ENCODE measurements at regions not wholly inside any gene's neighbourhood (a gene's known extent, or its start where the extent isn't known, plus 50 kb on each side); places are given as distances from the start of the nearest gene placed in this dataset.

- TF ChIP-seq POLR2A (IDR thresholded peaks at IDR 0.05) (no peak), CTCF (IDR thresholded peaks at IDR 0.05) (no peak)
Measured at GRCh38 chr15:70487387-70487740, 276.0 kb downstream of the UACA start.

Data from transverse colon (tissue), 3 donors.